Liver (tissue), 3 donors: ENCODE measurements at regions not wholly inside any gene's neighbourhood (a gene's known extent, or its start where the extent isn't known, plus 50 kb on each side); places are given as distances from the start of the nearest gene placed in this dataset.

Experiments
- ATF3 ChIP-seq: IDR thresholded peaks from 2 replicates; pipeline ENCODE4 v1.6.1; 2016; ENCODE audit warnings: antibody characterized with exemption
- CTCF ChIP-seq: fragments of 150-350 bp; IDR thresholded peaks from 2 replicates; pipeline ENCODE4 v1.5.1; 2017; ENCODE audit warnings: improper control_type of control experiment, low read depth, low read length; ENCODE audit not compliant: missing input control
- EGR1 ChIP-seq, 2 donors: IDR thresholded peaks; 2 replicates each; pipeline ENCODE4 v1.6.1; 2016 to 2018; ENCODE audit warnings: antibody characterized with exemption in 2 of 2, low read depth in 2 of 2
- FOXA1 ChIP-seq: IDR thresholded peaks from 2 replicates; pipeline ENCODE4 v1.6.1; 2016; ENCODE audit warnings: antibody characterized with exemption
- GABPA ChIP-seq, 2 donors: IDR thresholded peaks in 1 of 2; conservative IDR thresholded peaks in 1 of 2; 2 replicates each; pipeline ENCODE4 v1.6.1; 2016; ENCODE audit warnings: antibody characterized with exemption in 2 of 2, mild to moderate bottlenecking in 1 of 2, moderate library complexity in 1 of 2
- JUND ChIP-seq, 2 donors: IDR thresholded peaks; 2 replicates each; pipeline ENCODE4 v1.6.1; 2016; ENCODE audit warnings: antibody characterized with exemption in 2 of 2
- MAX ChIP-seq: IDR thresholded peaks from 2 replicates; pipeline ENCODE4 v1.6.1; 2016; ENCODE audit warnings: antibody characterized with exemption
- RAD21 ChIP-seq, 2 donors: IDR thresholded peaks; 2 replicates each; pipeline ENCODE4 v1.6.1; 2016; ENCODE audit warnings: antibody characterized with exemption in 2 of 2, mild to moderate bottlenecking in 2 of 2
- REST ChIP-seq: IDR thresholded peaks from 2 replicates; pipeline ENCODE4 v1.6.1; 2016; ENCODE audit warnings: antibody characterized with exemption, mild to moderate bottlenecking
- RXRA ChIP-seq, 2 donors: IDR thresholded peaks; 2 replicates each; pipeline ENCODE4 v1.6.1; 2017 to 2018; ENCODE audit warnings: antibody characterized with exemption in 2 of 2, mild to moderate bottlenecking in 1 of 2
- SP1 ChIP-seq: IDR thresholded peaks from 2 replicates; pipeline ENCODE4 v1.6.1; 2018; ENCODE audit warnings: antibody characterized with exemption, mild to moderate bottlenecking
- TAF1 ChIP-seq: conservative IDR thresholded peaks from 2 replicates; pipeline ENCODE4 v1.6.1; 2016; ENCODE audit warnings: antibody characterized with exemption, mild to moderate bottlenecking
- YY1 ChIP-seq: IDR thresholded peaks from 2 replicates; pipeline ENCODE4 v1.6.1; 2016; ENCODE audit warnings: antibody characterized with exemption, mild to moderate bottlenecking
- ZBTB33 ChIP-seq: IDR thresholded peaks from 2 replicates; pipeline ENCODE4 v1.6.1; 2016; ENCODE audit warnings: antibody characterized with exemption
- donor health status: healthy.
- donor health status: healthy.

GRCh38 chr17:53127331-53127730, 695.4 kb upstream of the KIF2B start:
- TF ChIP-seq RAD21 (IDR thresholded peaks at IDR 0.05) (no peak), CTCF (no peak), YY1 (no peak), TAF1 (no peak), JUND (IDR thresholded peaks at IDR 0.05) (no peak), ATF3 (no peak), ZBTB33 (no peak), MAX (no peak), GABPA (IDR thresholded peaks at IDR 0.05 in 1 of 2, conservative IDR thresholded peaks at IDR 0.05 in 1 of 2) (no peak), RXRA (IDR thresholded peaks at IDR 0.05) (no peak), SP1 (no peak), FOXA1 (no peak), EGR1 (IDR thresholded peaks at IDR 0.05; ENCODE audit: low read depth in 2 of 2) (no peak), REST (no peak)
